ENCODE measurements at regions not wholly inside any gene's neighbourhood (a gene's known extent, or its start where the extent isn't known, plus 50 kb on each side); places are given as distances from the start of the nearest gene placed in this dataset.

DNA sequence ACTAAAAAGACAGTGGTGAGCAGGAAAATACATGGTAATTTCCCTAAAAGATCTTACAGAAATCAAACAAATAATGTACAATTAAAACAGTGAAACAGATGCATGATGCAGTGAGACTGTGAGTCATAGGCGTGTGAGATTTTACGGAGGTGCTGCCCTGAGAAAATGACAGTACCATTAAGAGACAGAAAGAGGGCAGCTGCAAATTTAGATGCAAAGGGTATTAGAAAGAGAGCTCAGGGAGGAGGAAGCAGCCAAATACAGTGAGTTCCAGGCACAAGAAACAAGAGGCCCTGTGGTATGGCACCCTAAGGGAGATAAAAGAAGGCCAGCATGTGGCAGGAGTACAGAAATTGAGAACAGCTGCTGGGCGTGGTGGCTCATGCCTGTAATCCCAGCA, 88.5 kb upstream of the FIBIN start:
- no peak for TF ChIP-seq EZH2 (IDR thresholded peaks at IDR 0.05; ENCODE audit: borderline replicate concordance, low read length)
- TF ChIP-seq, protein P1, sequence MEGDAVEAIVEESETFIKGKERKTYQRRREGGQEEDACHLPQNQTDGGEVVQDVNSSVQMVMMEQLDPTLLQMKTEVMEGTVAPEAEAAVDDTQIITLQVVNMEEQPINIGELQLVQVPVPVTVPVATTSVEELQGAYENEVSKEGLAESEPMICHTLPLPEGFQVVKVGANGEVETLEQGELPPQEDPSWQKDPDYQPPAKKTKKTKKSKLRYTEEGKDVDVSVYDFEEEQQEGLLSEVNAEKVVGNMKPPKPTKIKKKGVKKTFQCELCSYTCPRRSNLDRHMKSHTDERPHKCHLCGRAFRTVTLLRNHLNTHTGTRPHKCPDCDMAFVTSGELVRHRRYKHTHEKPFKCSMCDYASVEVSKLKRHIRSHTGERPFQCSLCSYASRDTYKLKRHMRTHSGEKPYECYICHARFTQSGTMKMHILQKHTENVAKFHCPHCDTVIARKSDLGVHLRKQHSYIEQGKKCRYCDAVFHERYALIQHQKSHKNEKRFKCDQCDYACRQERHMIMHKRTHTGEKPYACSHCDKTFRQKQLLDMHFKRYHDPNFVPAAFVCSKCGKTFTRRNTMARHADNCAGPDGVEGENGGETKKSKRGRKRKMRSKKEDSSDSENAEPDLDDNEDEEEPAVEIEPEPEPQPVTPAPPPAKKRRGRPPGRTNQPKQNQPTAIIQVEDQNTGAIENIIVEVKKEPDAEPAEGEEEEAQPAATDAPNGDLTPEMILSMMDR (IDR thresholded peaks at IDR 0.05; ENCODE audit: low read length): no peak
- Histone ChIP-seq H3F3A (ENCODE audit: insufficient read depth, low read length) (no peaks in the 10 kb centered on the region), H4K20me1 (ENCODE audit: insufficient read depth, low read length) (no peaks in the 10 kb centered on the region), H2AFZ (ENCODE audit: low read length) (no peak overlapping the region), H3K27me3 (ENCODE audit: insufficient read depth, low read length) (no peaks in the 10 kb centered on the region), H3K9ac (ENCODE audit: low read length) (peak overlapping the region; percentile 65), H3K79me2 (ENCODE audit: insufficient read depth, low read length) (no peaks in the 10 kb centered on the region), H3K36me3 (ENCODE audit: insufficient read depth, low read length) (no peaks in the 10 kb centered on the region), H3K27ac (ENCODE audit: low read depth, low read length, poor library complexity, severe bottlenecking) (peak overlapping the region; percentile 99), H3K4me1 (ENCODE audit: insufficient read depth, low read length, severe bottlenecking) (peaks cover 76% of the 10 kb centered on the region), H3K4me2 (ENCODE audit: low read length) (peak overlapping the region; percentile 62), H3K4me3 (ENCODE audit: low read depth, low read length, poor library complexity, severe bottlenecking) (peak overlapping the region; percentile 33), H3K9me2 (ENCODE audit: low read depth, low read length) (no peaks in the 10 kb centered on the region), H3K9me3 (ENCODE audit: low read length) (no peaks in the 10 kb centered on the region)

DNA sequence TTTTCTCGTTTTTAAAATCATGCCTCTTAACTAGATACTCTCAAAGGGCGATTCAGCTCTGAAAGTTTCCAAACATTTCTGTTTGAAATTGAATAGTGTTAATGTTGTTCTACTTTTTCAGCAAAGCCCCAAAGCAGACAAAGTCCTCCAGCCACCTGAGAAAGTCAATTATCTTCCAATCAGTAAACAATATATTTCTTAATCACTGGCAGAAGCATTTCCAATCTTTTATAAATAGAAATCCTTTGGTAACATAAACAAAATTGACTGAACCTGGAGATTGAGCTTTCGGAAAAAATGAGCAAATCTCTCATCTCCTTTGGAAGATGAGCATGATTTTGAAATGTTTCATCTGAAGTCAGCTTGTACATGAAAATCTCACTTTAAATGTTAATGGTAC, 84.4 kb upstream of the FIBIN start:
- Histone ChIP-seq H3K9me3 (ENCODE audit: low read length) (no peaks in the 10 kb centered on the region), H3K27me3 (ENCODE audit: insufficient read depth, low read length) (no peaks in the 10 kb centered on the region), H2AFZ (ENCODE audit: low read length) (no peak overlapping the region), H3K4me3 (ENCODE audit: low read depth, low read length, poor library complexity, severe bottlenecking) (no peak overlapping the region), H3K36me3 (ENCODE audit: insufficient read depth, low read length) (no peaks in the 10 kb centered on the region), H3K4me1 (ENCODE audit: insufficient read depth, low read length, severe bottlenecking) (peaks cover 99% of the 10 kb centered on the region), H3K9ac (ENCODE audit: low read length) (peak overlapping the region; percentile 63), H3K79me2 (ENCODE audit: insufficient read depth, low read length) (no peaks in the 10 kb centered on the region), H3K9me2 (ENCODE audit: low read depth, low read length) (no peaks in the 10 kb centered on the region), H4K20me1 (ENCODE audit: insufficient read depth, low read length) (no peaks in the 10 kb centered on the region), H3K27ac (ENCODE audit: low read depth, low read length, poor library complexity, severe bottlenecking) (peak overlapping the region; percentile 99), H3K4me2 (ENCODE audit: low read length) (peak overlapping the region; percentile 31), H3F3A (ENCODE audit: insufficient read depth, low read length) (no peaks in the 10 kb centered on the region)
- TF ChIP-seq, protein P1 (IDR thresholded peaks at IDR 0.05; ENCODE audit: low read length): no peak
- no peak for TF ChIP-seq EZH2 (IDR thresholded peaks at IDR 0.05; ENCODE audit: borderline replicate concordance, low read length)

DNA sequence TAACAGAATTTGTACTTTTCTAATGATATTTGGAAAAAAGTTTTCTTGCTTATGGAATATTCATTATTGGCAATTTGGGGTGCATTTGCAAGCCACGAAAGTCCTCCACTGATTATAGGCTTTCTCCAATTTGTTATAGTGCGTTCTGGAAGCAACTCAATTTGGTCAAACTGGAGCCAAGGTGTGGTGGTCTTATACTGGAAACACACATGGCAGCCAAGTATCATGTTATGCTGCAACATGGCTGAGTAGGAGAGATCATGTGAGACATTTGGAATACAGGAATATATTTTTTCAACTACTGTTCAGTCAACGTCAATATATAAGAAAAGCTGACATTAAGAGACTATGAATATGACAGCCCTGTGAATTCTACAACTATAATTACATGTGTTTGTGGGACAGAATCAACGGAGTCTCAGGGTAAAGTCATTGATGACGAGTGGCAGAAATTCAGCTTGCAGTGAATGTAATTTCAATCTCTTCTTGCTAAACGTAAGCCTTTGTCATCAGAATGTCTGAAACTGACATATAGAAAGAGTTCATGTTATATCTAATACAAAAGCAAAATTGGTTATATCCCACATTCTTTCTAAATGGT, 83.8 kb upstream of the FIBIN start:
- no peaks in the 10 kb centered on the region for H3K9me3 ChIP-seq (ENCODE audit: low read length)
- peak overlapping the region; percentile 31 for H3K4me2 ChIP-seq (ENCODE audit: low read length)

More for the DNA sequence above, 83.8 kb upstream of the FIBIN start:
- H2AFZ ChIP-seq (ENCODE audit: low read length): no peak overlapping the region
- H3F3A ChIP-seq (ENCODE audit: insufficient read depth, low read length): no peaks in the 10 kb centered on the region
- no peaks in the 10 kb centered on the region for H3K79me2 ChIP-seq (ENCODE audit: insufficient read depth, low read length)
- no peak overlapping the region for H3K4me3 ChIP-seq (ENCODE audit: low read depth, low read length, poor library complexity, severe bottlenecking)
- no peaks in the 10 kb centered on the region for H4K20me1 ChIP-seq (ENCODE audit: insufficient read depth, low read length)
- H3K9me2 ChIP-seq (ENCODE audit: low read depth, low read length): no peaks in the 10 kb centered on the region
- no peaks in the 10 kb centered on the region for H3K36me3 ChIP-seq (ENCODE audit: insufficient read depth, low read length)
- peak overlapping the region; percentile 63 for H3K9ac ChIP-seq (ENCODE audit: low read length)
- peaks cover 99% of the 10 kb centered on the region for H3K4me1 ChIP-seq (ENCODE audit: insufficient read depth, low read length, severe bottlenecking)
- peak overlapping the region; percentile 99 for H3K27ac ChIP-seq (ENCODE audit: low read depth, low read length, poor library complexity, severe bottlenecking)
- H3K27me3 ChIP-seq (ENCODE audit: insufficient read depth, low read length): no peaks in the 10 kb centered on the region
- TF ChIP-seq, protein P1 (IDR thresholded peaks at IDR 0.05; ENCODE audit: low read length): no peak
- TF ChIP-seq EZH2 (IDR thresholded peaks at IDR 0.05; ENCODE audit: borderline replicate concordance, low read length): no peak
